A673 (cell line): ENCODE measurements at regions not wholly inside any gene's neighbourhood (a gene's known extent, or its start where the extent isn't known, plus 50 kb on each side); places are given as distances from the start of the nearest gene placed in this dataset.

Source experiments
- BruUV-seq: library from RNA; stranded (reverse); fragments of 400-500 nt; replicated peaks from 2 replicates; lab custom pipeline; 2021; lab: Mats Ljungman, UMichigan
- CTCF ChIA-PET: fragments of 300-600 bp; sonication (Branson Sonifier 250); formaldehyde crosslinking; loops from one replicate; lab custom pipeline; 2022; ENCODE audit warnings: antibody characterized with exemption; lab: Charles Lee
- POLR2A ChIA-PET: fragments of 300-600 bp; sonication (Branson Sonifier 250); formaldehyde crosslinking; loops from one replicate; lab custom pipeline; 2022; ENCODE audit warnings: antibody characterized with exemption; ENCODE audit not compliant: low non-redundant PET; lab: Charles Lee
- DNase-seq: peaks from one replicate; pipeline ENCODE4 v3.0.0-alpha.2; 2015; ENCODE audit warnings: low spot score
- H3K27ac ChIP-seq: fragments of 200-600 bp; sonication (generic); 2 replicates; pipeline ENCODE4 v1.5.1; 2016; ENCODE audit warnings: mixed run types, low read depth, mild to moderate bottlenecking, mixed read lengths, antibody characterized with exemption, low read length; ENCODE audit not compliant: poor library complexity, severe bottlenecking
- H3K27me3 ChIP-seq: fragments of 200-600 bp; sonication (generic); replicated peaks from 2 replicates; pipeline ENCODE4 v1.6.1; 2017; ENCODE audit warnings: mixed run types, low read depth, mild to moderate bottlenecking, mixed read lengths, antibody characterized with exemption, low read length; ENCODE audit not compliant: insufficient read depth, poor library complexity
- H3K36me3 ChIP-seq: fragments of 200-600 bp; sonication (generic); 2 replicates; pipeline ENCODE4 v1.6.1; 2016; ENCODE audit warnings: mixed run types, mild to moderate bottlenecking, mixed read lengths, antibody characterized with exemption, low read length; ENCODE audit not compliant: insufficient read depth, poor library complexity, severe bottlenecking
- H3K4me1 ChIP-seq: fragments of 200-600 bp; sonication (generic); 2 replicates; pipeline ENCODE4 v1.6.1; 2017; ENCODE audit warnings: mixed run types, mild to moderate bottlenecking, mixed read lengths, antibody characterized with exemption, low read length; ENCODE audit not compliant: insufficient read depth, poor library complexity, severe bottlenecking
- H3K4me3 ChIP-seq: fragments of 200-600 bp; sonication (generic); 2 replicates; pipeline ENCODE4 v1.5.1; 2016; ENCODE audit warnings: low read depth, mixed run types, mild to moderate bottlenecking, mixed read lengths, low read length; ENCODE audit not compliant: poor library complexity, severe bottlenecking
- H3K9me3 ChIP-seq: fragments of 200-600 bp; sonication (generic); 2 replicates; pipeline ENCODE4 v1.6.1; 2016; ENCODE audit warnings: mixed run types, low read depth, mild to moderate bottlenecking, mixed read lengths, antibody characterized with exemption, low read length; ENCODE audit not compliant: poor library complexity, severe bottlenecking
- EZH2 ChIP-seq: fragments of 200-600 bp; sonication (generic); IDR thresholded peaks from 2 replicates; pipeline ENCODE4 v1.6.1; 2017; ENCODE audit warnings: borderline replicate concordance, low read depth, mild to moderate bottlenecking, mixed read lengths, antibody characterized with exemption, low read length; ENCODE audit not compliant: poor library complexity, severe bottlenecking
- intact Hi-C: fragments of 100-400 bp; cut with micrococcal nuclease; formaldehyde crosslinking; loops from one replicate; pipeline ENCODE4 v1.10.0; 2022; ENCODE audit not compliant: unreplicated experiment
- TF ChIP-seq, protein P1 (sequence below): fragments of 300-800, 200-600 bp; sonication (generic); conservative IDR thresholded peaks from 2 replicates; pipeline ENCODE4 v1.5.1; 2017; ENCODE audit warnings: low read depth, mild to moderate bottlenecking, antibody characterized with exemption, low read length, moderate library complexity, mixed read lengths

- ChIA-PET POLR2A (no interaction called here), CTCF (no interaction called here)
- no peak for TF ChIP-seq EZH2
- TF ChIP-seq, protein P1, sequence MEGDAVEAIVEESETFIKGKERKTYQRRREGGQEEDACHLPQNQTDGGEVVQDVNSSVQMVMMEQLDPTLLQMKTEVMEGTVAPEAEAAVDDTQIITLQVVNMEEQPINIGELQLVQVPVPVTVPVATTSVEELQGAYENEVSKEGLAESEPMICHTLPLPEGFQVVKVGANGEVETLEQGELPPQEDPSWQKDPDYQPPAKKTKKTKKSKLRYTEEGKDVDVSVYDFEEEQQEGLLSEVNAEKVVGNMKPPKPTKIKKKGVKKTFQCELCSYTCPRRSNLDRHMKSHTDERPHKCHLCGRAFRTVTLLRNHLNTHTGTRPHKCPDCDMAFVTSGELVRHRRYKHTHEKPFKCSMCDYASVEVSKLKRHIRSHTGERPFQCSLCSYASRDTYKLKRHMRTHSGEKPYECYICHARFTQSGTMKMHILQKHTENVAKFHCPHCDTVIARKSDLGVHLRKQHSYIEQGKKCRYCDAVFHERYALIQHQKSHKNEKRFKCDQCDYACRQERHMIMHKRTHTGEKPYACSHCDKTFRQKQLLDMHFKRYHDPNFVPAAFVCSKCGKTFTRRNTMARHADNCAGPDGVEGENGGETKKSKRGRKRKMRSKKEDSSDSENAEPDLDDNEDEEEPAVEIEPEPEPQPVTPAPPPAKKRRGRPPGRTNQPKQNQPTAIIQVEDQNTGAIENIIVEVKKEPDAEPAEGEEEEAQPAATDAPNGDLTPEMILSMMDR = no peak
- Histone ChIP-seq H3K36me3 (no peaks in the 10 kb centered on the region), H3K27ac (no peak overlapping the region), H3K4me1 (no peaks in the 10 kb centered on the region), H3K9me3 (no peaks in the 10 kb centered on the region), H3K27me3 (no peaks in the 10 kb centered on the region), H3K4me3 (no peak overlapping the region)
- intact Hi-C loops = no loop called here
- BruUV-seq = no TSS peak
- no peak for DNase-seq
Measured at GRCh38 chr1:239125893-239126292, 260.5 kb upstream of the CHRM3 start.

GRCh38 chr1:239125027-239125426 is 261.3 kb upstream of the CHRM3 start:
- intact Hi-C loops = no loop called here
- no peak overlapping the region for H3K27ac ChIP-seq
- H3K27me3 ChIP-seq = no peaks in the 10 kb centered on the region
- no peak for TF ChIP-seq EZH2
- TF ChIP-seq, protein P1 = no peak
- ChIA-PET POLR2A (no interaction called here), CTCF (no interaction called here)
- no peaks in the 10 kb centered on the region for H3K36me3 ChIP-seq
- H3K4me1 ChIP-seq = no peaks in the 10 kb centered on the region
- H3K9me3 ChIP-seq = no peaks in the 10 kb centered on the region
- peak; percentile 11 for DNase-seq
- no peak overlapping the region for H3K4me3 ChIP-seq
- BruUV-seq = no TSS peak

DNA sequence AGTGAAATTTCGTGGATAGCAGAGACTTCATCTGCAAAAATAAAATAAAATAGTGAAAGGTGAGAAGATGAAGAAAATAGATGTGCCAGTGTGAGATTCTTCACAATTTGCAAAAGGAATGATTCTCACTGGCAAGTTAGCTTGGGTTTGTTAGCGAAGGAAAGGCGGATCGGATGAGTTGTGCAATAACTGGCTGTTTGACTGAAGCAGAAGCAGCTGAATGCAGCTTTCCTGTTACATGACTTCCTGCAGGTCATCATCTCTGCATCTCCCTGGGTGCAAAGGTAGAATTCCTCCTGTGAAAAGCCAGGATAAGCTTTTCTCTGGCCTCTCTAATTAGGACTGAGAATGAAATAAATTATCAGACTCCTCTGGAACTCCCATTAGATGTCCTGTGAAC is 263.1 kb upstream of the CHRM3 start:
- TF ChIP-seq, protein P1 = no peak
- no peak for TF ChIP-seq EZH2
- no peaks in the 10 kb centered on the region for H3K27me3 ChIP-seq
- CTCF ChIA-PET = no interaction called here
- DNase-seq = no peak
- no TSS peak for BruUV-seq
- intact Hi-C loops = no loop called here
- no peaks in the 10 kb centered on the region for H3K4me1 ChIP-seq
- H3K27ac ChIP-seq = no peak overlapping the region
- POLR2A ChIA-PET = no interaction called here
- no peaks in the 10 kb centered on the region for H3K36me3 ChIP-seq
- no peaks in the 10 kb centered on the region for H3K9me3 ChIP-seq
- H3K4me3 ChIP-seq = no peak overlapping the region
